ENCODE measurements at regions not wholly inside any gene's neighbourhood (a gene's known extent, or its start where the extent isn't known, plus 50 kb on each side); places are given as distances from the start of the nearest gene placed in this dataset.
"Not testable (repeated sequence)": the region's sequence is repeated elsewhere in the genome, so short reads cannot be mapped to it uniquely, and the experiment has no call there.

GRCh38 chr3:177624528-177625495, 427.5 kb upstream of the TBL1XR1 start:
- no peak for DNase-seq (ENCODE audit: low spot score)

- DNase-seq (ENCODE audit: low spot score) = no peak
Observed at GRCh38 chr3:177626045-177626444, 428.8 kb upstream of the TBL1XR1 start.

GRCh38 chr3:177628095-177628719, 430.9 kb upstream of the TBL1XR1 start:
- not testable (repeated sequence) for DNase-seq (ENCODE audit: low spot score)

- no peak for DNase-seq (ENCODE audit: low spot score)
Observed at GRCh38 chr3:177629276-177629675, 432.0 kb upstream of the TBL1XR1 start.

GRCh38 chr3:177633671-177634207, 436.5 kb upstream of the TBL1XR1 start:
- no peak for DNase-seq (ENCODE audit: low spot score)

- not testable (repeated sequence) for DNase-seq (ENCODE audit: low spot score)
Observed at GRCh38 chr3:177635601-177636106, 438.4 kb upstream of the TBL1XR1 start.

- no peak for DNase-seq (ENCODE audit: low spot score)
Observed at GRCh38 chr3:177640319-177640965, 443.2 kb upstream of the TBL1XR1 start.

- DNase-seq (ENCODE audit: low spot score) = no peak
Observed at GRCh38 chr3:177641206-177641605, 443.9 kb upstream of the TBL1XR1 start.

GRCh38 chr3:177642042-177642803, 444.9 kb upstream of the TBL1XR1 start:
- no peak for DNase-seq (ENCODE audit: low spot score)

- DNase-seq (ENCODE audit: low spot score) = no peak
Observed at GRCh38 chr3:177642804-177643125, 445.5 kb upstream of the TBL1XR1 start.

GRCh38 chr3:177646749-177647148, 449.5 kb upstream of the TBL1XR1 start:
- DNase-seq (ENCODE audit: low spot score) = no peak

GRCh38 chr3:177647341-177647740, 450.1 kb upstream of the TBL1XR1 start:
- DNase-seq (ENCODE audit: low spot score) = no peak

GRCh38 chr3:177647876-177648275, 450.6 kb upstream of the TBL1XR1 start:
- no peak for DNase-seq (ENCODE audit: low spot score)

- no peak for DNase-seq (ENCODE audit: low spot score)
Observed at GRCh38 chr3:177652556-177653291, 455.4 kb upstream of the TBL1XR1 start.

- no peak for DNase-seq (ENCODE audit: low spot score)
Observed at GRCh38 chr3:177657243-177657642, 460.0 kb upstream of the TBL1XR1 start.

GRCh38 chr3:177658354-177658753, 461.1 kb upstream of the TBL1XR1 start:
- no peak for DNase-seq (ENCODE audit: low spot score)

GRCh38 chr3:177664380-177665103, 467.3 kb upstream of the TBL1XR1 start:
- not testable (repeated sequence) for DNase-seq (ENCODE audit: low spot score)

GRCh38 chr3:177665122-177665808, 468.0 kb upstream of the TBL1XR1 start:
- DNase-seq (ENCODE audit: low spot score) = no peak

GRCh38 chr3:177672252-177672911, 475.1 kb upstream of the TBL1XR1 start:
- no peak for DNase-seq (ENCODE audit: low spot score)
